ENCODE measurements at regions not wholly inside any gene's neighbourhood (a gene's known extent, or its start where the extent isn't known, plus 50 kb on each side); places are given as distances from the start of the nearest gene placed in this dataset.

GRCh38 chr22:48828688-48829087 lies 999.0 kb downstream of the BRD1 start:
- Histone ChIP-seq H3K27me3 (no peaks in the 10 kb centered on the region), H3K27ac (no peak overlapping the region), H3K4me1 (no peaks in the 10 kb centered on the region), H3K36me3 (no peaks in the 10 kb centered on the region), H3K9me3 (peaks cover 0 to 32% (median 0%) of the 10 kb centered on the region in 4 donors), H3K4me3 (no peak overlapping the region)
- DNase-seq (ENCODE audit: low spot score in 2 of 2), result no peak
- 79 to 90% methylated on average over 5 of the region's 5 CpGs for whole genome bisulfite sequencing, 2 donors
- TF ChIP-seq CTCF (IDR thresholded peaks at IDR 0.05) (no peak), POLR2A (IDR thresholded peaks at IDR 0.05) (no peak)

GRCh38 chr22:48827904-48828555 lies 999.6 kb downstream of the BRD1 start:
- Histone ChIP-seq H3K9me3 (peaks cover 0 to 32% (median 0%) of the 10 kb centered on the region in 4 donors), H3K36me3 (no peaks in the 10 kb centered on the region), H3K27ac (no peak overlapping the region), H3K4me1 (no peaks in the 10 kb centered on the region), H3K4me3 (no peak overlapping the region), H3K27me3 (no peaks in the 10 kb centered on the region)
- no peak for DNase-seq (ENCODE audit: low spot score in 2 of 2)
- WGBS, 2 donors, result 64 to 67% methylated on average over 12 to 17 of the region's 18 CpGs
- no peak for TF ChIP-seq CTCF (IDR thresholded peaks at IDR 0.05)
- TF ChIP-seq EP300 (IDR thresholded peaks at IDR 0.05), result no peak
- no peak for TF ChIP-seq POLR2A (IDR thresholded peaks at IDR 0.05)

GRCh38 chr22:48827268-48827846 lies 1000.3 kb downstream of the BRD1 start:
- TF ChIP-seq CTCF (IDR thresholded peaks at IDR 0.05) (no peak), EP300 (IDR thresholded peaks at IDR 0.05) (no peak), POLR2A (IDR thresholded peaks at IDR 0.05) (no peak)
- Histone ChIP-seq H3K4me3 (no peak overlapping the region), H3K4me1 (no peaks in the 10 kb centered on the region), H3K27ac (no peak overlapping the region), H3K9me3 (peaks cover 0 to 25% (median 0%) of the 10 kb centered on the region in 4 donors), H3K36me3 (no peaks in the 10 kb centered on the region), H3K27me3 (no peaks in the 10 kb centered on the region)
- DNase-seq (ENCODE audit: low spot score in 2 of 2), result no peak
- 59 to 62% methylated on average over 18 of the region's 18 CpGs for WGBS, 2 donors

GRCh38 chr22:48826546-48826945 lies 1001.1 kb downstream of the BRD1 start:
- Histone ChIP-seq H3K36me3 (no peaks in the 10 kb centered on the region), H3K4me3 (no peak overlapping the region), H3K4me1 (no peaks in the 10 kb centered on the region), H3K9me3 (peaks cover 0 to 17% (median 0%) of the 10 kb centered on the region in 4 donors), H3K27me3 (no peaks in the 10 kb centered on the region), H3K27ac (no peak overlapping the region)
- TF ChIP-seq CTCF (IDR thresholded peaks at IDR 0.05) (no peak), EP300 (IDR thresholded peaks at IDR 0.05) (no peak), POLR2A (IDR thresholded peaks at IDR 0.05) (no peak)
- no peak for DNase-seq (ENCODE audit: low spot score in 2 of 2)
- WGBS, 2 donors, result 94 to 100% methylated on average over 2 to 9 of the region's 9 CpGs

GRCh38 chr22:48825802-48826520 lies 1001.7 kb downstream of the BRD1 start:
- H3K4me3 ChIP-seq, result no peak overlapping the region
- no peaks in the 10 kb centered on the region for H3K27me3 ChIP-seq
- no peaks in the 10 kb centered on the region for H3K4me1 ChIP-seq
- 83 to 87% methylated on average over 25 of the region's 25 CpGs for WGBS, 2 donors
- no peaks in the 10 kb centered on the region for H3K36me3 ChIP-seq
- no peak for DNase-seq (ENCODE audit: low spot score in 2 of 2)
- H3K27ac ChIP-seq, result no peak overlapping the region
- H3K9me3 ChIP-seq, result peaks cover 0 to 11% (median 0%) of the 10 kb centered on the region in 4 donors
- TF ChIP-seq CTCF (IDR thresholded peaks at IDR 0.05), result no peak
- TF ChIP-seq POLR2A (IDR thresholded peaks at IDR 0.05), result no peak
- no peak for TF ChIP-seq EP300 (IDR thresholded peaks at IDR 0.05)

Measured in tibial nerve (tissue), 4 donors.